ENCODE measurements at regions not wholly inside any gene's neighbourhood (a gene's known extent, or its start where the extent isn't known, plus 50 kb on each side); places are given as distances from the start of the nearest gene placed in this dataset.

DNA sequence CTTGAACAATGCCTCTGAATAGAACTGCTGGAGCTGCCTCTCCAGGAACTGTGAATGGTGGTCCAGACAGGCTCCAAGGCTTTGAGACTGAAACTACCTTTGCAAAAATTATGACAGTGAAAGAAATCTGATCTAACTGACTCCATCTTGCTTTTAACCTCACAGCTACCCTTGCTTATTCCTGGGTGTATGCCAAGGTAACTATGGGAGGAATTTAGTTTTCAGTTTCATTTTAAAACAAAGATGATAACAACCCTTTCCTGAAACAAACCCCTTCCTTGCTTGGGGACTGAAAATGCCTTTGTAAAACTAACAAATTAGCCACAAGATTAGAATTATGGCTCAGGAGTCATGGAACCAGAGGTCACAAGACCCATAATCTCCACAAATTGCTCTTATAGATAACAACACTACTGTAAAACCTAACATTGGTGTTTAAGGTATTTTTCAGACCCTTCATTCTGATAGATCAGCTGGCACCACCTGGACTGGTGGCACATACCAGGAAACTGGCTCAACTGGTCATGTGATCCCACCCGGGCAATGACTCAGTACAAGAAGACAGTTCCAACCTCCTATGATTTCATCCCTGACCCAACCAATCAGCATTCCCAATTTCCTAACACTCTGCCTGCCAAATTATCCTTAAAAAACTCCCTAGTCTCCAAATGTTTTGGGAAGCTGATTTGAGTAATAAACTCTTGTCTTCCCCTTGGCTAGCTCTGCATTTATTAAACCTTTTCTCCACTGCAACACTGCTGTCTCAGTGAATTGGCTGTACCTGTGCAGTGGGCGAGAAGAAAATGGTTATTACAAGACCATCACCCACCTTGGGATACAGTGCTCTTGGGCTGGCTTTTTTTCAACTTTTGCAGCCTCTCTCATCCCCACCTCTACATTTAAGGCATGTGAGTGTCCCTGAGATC lies 608.1 kb downstream of the TYW1 start:
- Mint-ChIP-seq H3K27ac (ENCODE audit: unreplicated experiment) (no peak overlapping the region), H3K4me3 (ENCODE audit: unreplicated experiment) (no peak overlapping the region), H3K27me3 (ENCODE audit: unreplicated experiment) (peaks cover 2% of the 10 kb centered on the region), H3K36me3 (ENCODE audit: unreplicated experiment) (peaks cover 9% of the 10 kb centered on the region), H3K4me1 (ENCODE audit: low read depth, unreplicated experiment) (peaks cover 22% of the 10 kb centered on the region), H3K9me3 (ENCODE audit: unreplicated experiment) (peaks cover 8% of the 10 kb centered on the region)
- DNase-seq: no peak
- TF ChIP-seq, protein P1, sequence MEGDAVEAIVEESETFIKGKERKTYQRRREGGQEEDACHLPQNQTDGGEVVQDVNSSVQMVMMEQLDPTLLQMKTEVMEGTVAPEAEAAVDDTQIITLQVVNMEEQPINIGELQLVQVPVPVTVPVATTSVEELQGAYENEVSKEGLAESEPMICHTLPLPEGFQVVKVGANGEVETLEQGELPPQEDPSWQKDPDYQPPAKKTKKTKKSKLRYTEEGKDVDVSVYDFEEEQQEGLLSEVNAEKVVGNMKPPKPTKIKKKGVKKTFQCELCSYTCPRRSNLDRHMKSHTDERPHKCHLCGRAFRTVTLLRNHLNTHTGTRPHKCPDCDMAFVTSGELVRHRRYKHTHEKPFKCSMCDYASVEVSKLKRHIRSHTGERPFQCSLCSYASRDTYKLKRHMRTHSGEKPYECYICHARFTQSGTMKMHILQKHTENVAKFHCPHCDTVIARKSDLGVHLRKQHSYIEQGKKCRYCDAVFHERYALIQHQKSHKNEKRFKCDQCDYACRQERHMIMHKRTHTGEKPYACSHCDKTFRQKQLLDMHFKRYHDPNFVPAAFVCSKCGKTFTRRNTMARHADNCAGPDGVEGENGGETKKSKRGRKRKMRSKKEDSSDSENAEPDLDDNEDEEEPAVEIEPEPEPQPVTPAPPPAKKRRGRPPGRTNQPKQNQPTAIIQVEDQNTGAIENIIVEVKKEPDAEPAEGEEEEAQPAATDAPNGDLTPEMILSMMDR (IDR thresholded peaks at IDR 0.05; ENCODE audit: partially characterized antibody, unreplicated experiment): no peak

DNA sequence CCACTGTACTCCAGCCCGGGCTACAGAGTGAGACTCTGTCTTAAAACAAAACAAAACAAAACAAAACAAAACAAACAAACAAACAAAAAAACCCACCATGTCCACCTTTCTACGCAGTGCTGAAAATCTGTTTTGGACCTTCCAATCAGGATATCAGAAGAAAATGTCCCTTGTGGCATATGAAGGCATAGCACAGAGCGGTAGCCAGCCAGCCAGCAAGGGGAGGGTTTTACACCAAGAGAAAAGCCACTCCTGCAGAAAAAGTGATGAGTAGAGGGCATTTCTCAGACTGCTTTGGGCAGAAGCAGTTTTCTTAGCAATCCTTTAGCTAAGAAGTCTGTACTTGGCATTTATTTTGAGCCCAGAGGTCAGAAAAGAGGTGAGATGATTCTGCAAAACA lies 612.2 kb downstream of the TYW1 start:
- H3K9me3 Mint-ChIP-seq (ENCODE audit: unreplicated experiment): peaks cover 8% of the 10 kb centered on the region
- peaks cover 9% of the 10 kb centered on the region for H3K36me3 Mint-ChIP-seq (ENCODE audit: unreplicated experiment)
- H3K4me1 Mint-ChIP-seq (ENCODE audit: low read depth, unreplicated experiment): peaks cover 11% of the 10 kb centered on the region
- peaks cover 2% of the 10 kb centered on the region for H3K27me3 Mint-ChIP-seq (ENCODE audit: unreplicated experiment)
- no peak overlapping the region for H3K27ac Mint-ChIP-seq (ENCODE audit: unreplicated experiment)
- TF ChIP-seq, protein P1 (IDR thresholded peaks at IDR 0.05; ENCODE audit: partially characterized antibody, unreplicated experiment): no peak
- DNase-seq: no peak
- H3K4me3 Mint-ChIP-seq (ENCODE audit: unreplicated experiment): no peak overlapping the region

DNA sequence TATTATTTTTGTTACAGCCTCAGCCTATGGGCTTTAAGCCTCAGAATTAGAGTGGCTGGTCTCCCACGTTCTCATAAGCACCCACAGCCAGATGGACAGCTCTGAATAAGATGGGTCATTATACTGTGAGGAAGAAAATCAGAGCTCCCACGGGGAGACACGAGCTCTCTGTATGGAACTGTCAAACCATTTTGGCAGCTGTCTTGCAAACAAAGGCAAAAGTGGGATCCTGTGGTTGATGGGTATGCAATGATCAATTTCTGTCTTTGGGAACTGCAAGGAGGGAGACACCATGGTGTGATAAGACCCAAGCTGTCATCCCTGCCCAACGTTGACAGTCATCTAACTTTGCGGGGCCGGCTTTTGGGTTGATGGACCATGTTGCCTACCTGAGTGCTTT lies 614.3 kb downstream of the TYW1 start:
- Mint-ChIP-seq H3K4me3 (ENCODE audit: unreplicated experiment) (no peak overlapping the region), H3K36me3 (ENCODE audit: unreplicated experiment) (peaks cover 5% of the 10 kb centered on the region), H3K4me1 (ENCODE audit: low read depth, unreplicated experiment) (peaks cover 15% of the 10 kb centered on the region), H3K9me3 (ENCODE audit: unreplicated experiment) (peaks cover 6% of the 10 kb centered on the region), H3K27ac (ENCODE audit: unreplicated experiment) (no peak overlapping the region), H3K27me3 (ENCODE audit: unreplicated experiment) (no peaks in the 10 kb centered on the region)
- TF ChIP-seq, protein P1 (IDR thresholded peaks at IDR 0.05; ENCODE audit: partially characterized antibody, unreplicated experiment): no peak
- DNase-seq: no peak

DNA sequence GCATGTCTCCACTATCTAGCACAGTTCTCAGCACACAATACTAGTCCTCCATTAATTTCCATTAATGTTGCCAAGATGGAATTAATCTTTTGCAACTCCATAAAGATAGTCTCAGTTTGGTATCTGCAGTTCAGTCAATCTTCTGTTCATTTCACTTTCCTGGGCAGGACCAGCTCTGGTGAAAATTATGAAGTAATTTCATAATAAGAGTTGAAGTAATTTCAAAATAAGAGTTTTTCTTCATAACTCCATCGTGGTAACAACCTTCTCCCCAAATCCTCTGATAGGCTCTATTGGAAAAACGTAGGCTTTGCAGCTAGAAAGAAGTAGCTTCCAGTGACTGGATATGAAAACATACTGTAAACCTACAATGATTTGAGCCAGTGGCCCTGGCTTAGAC lies 618.2 kb downstream of the TYW1 start:
- H3K27ac Mint-ChIP-seq (ENCODE audit: unreplicated experiment): no peak overlapping the region
- H3K4me1 Mint-ChIP-seq (ENCODE audit: low read depth, unreplicated experiment): peaks cover 23% of the 10 kb centered on the region
- TF ChIP-seq, protein P1 (IDR thresholded peaks at IDR 0.05; ENCODE audit: partially characterized antibody, unreplicated experiment): no peak
- no peak for DNase-seq
- no peak overlapping the region for H3K4me3 Mint-ChIP-seq (ENCODE audit: unreplicated experiment)
- H3K27me3 Mint-ChIP-seq (ENCODE audit: unreplicated experiment): peaks cover 1% of the 10 kb centered on the region
- H3K36me3 Mint-ChIP-seq (ENCODE audit: unreplicated experiment): peaks cover 5% of the 10 kb centered on the region
- H3K9me3 Mint-ChIP-seq (ENCODE audit: unreplicated experiment): no peaks in the 10 kb centered on the region

DNA sequence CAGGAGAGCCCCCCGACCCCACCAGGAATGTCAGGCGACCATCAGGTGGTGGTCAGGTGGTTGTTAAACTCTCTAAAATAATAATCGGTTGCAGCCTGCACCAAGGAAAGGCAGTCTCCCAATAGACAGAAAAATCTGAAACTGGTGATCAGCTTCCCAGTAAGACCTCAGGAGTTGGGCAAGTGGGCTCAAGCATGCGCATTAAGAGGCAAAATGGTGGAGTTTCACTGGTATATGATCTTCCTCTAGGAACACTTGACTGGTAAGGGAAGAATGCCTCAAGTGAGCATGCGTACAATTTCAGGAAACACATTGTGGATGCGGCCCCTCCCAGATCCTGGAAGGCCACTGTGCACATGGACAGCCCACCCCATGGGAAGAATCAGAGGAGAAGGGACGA lies 619.9 kb downstream of the TYW1 start:
- no peak overlapping the region for H3K4me3 Mint-ChIP-seq (ENCODE audit: unreplicated experiment)
- peaks cover 16% of the 10 kb centered on the region for H3K4me1 Mint-ChIP-seq (ENCODE audit: low read depth, unreplicated experiment)

More for the DNA sequence above, 619.9 kb downstream of the TYW1 start:
- no peaks in the 10 kb centered on the region for H3K9me3 Mint-ChIP-seq (ENCODE audit: unreplicated experiment)
- DNase-seq: no peak
- peaks cover 5% of the 10 kb centered on the region for H3K36me3 Mint-ChIP-seq (ENCODE audit: unreplicated experiment)
- H3K27me3 Mint-ChIP-seq (ENCODE audit: unreplicated experiment): peaks cover 1% of the 10 kb centered on the region
- H3K27ac Mint-ChIP-seq (ENCODE audit: unreplicated experiment): no peak overlapping the region
- TF ChIP-seq, protein P1 (IDR thresholded peaks at IDR 0.05; ENCODE audit: partially characterized antibody, unreplicated experiment): no peak
